Astrocyte of the spinal cord (primary cell): ENCODE measurements at regions not wholly inside any gene's neighbourhood (a gene's known extent, or its start where the extent isn't known, plus 50 kb on each side); places are given as distances from the start of the nearest gene placed in this dataset.
"Not testable (repeated sequence)": the region's sequence is repeated elsewhere in the genome, so short reads cannot be mapped to it uniquely, and the experiment has no call there.

Experiments
- DNase-seq: peaks from one replicate; pipeline ENCODE4 v3.0.0; 2011; ENCODE audit warnings: low read depth, low spot score
- H3K4me3 ChIP-seq: 2 replicates; pipeline ENCODE4 v1.5.1; 2011; ENCODE audit warnings: low read depth, mild to moderate bottlenecking, low read length, moderate library complexity
- in situ Hi-C: cut with HindIII; loops from 2 replicates; pipeline ENCODE4 v1.10.0; 2017; ENCODE audit warnings: low sequenced_read_pairs
- TF ChIP-seq, protein P1 (sequence below): IDR thresholded peaks from 2 replicates; pipeline ENCODE4 v1.5.1; 2012; ENCODE audit warnings: low read depth, mild to moderate bottlenecking, low read length, inconsistent platforms

DNA sequence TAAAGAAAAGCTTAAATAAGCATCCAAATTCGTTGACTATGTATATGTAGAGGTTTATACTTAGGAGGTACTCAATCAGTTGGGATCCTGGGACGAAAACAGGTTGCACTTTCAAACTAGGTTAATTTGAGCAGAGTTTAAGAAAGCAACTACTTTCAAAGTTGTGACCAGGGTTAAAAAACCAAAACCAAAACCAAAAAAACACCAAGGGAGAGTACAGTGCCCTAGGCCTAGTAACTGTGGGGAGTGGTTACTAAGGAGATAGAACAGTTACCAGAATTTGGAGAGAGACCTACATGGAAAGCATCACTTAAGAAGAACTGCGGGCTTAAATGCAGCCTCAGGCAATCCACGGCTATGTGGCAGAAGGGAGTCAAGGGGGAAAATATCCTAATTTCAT, 148.3 kb downstream of the JRKL start:
- no peak for DNase-seq
- H3K4me3 ChIP-seq: no peak overlapping the region
- TF ChIP-seq, protein P1, sequence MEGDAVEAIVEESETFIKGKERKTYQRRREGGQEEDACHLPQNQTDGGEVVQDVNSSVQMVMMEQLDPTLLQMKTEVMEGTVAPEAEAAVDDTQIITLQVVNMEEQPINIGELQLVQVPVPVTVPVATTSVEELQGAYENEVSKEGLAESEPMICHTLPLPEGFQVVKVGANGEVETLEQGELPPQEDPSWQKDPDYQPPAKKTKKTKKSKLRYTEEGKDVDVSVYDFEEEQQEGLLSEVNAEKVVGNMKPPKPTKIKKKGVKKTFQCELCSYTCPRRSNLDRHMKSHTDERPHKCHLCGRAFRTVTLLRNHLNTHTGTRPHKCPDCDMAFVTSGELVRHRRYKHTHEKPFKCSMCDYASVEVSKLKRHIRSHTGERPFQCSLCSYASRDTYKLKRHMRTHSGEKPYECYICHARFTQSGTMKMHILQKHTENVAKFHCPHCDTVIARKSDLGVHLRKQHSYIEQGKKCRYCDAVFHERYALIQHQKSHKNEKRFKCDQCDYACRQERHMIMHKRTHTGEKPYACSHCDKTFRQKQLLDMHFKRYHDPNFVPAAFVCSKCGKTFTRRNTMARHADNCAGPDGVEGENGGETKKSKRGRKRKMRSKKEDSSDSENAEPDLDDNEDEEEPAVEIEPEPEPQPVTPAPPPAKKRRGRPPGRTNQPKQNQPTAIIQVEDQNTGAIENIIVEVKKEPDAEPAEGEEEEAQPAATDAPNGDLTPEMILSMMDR: no peak
- in situ Hi-C loops: no loop called here

DNA sequence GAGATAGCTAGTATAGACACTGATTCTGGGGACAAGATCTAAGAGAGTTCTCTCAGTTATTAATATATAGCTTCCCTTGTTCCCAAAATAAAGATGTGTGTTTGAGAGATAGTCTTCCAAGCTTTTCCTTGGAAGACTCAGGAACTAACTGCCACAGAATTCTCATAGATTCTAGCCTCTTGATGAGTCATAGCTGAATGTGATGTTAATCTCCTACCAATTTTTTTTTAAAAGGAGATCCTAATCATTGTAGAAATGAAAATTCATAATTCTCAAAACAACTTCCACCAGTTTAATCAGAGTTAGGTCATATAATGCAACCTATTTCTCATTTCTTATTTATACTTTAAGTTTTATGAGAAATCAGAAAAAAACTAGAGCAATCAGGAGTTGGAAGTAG, 148.8 kb downstream of the JRKL start:
- TF ChIP-seq, protein P1: no peak
- in situ Hi-C loops: no loop called here
- no peak for DNase-seq
- no peak overlapping the region for H3K4me3 ChIP-seq

DNA sequence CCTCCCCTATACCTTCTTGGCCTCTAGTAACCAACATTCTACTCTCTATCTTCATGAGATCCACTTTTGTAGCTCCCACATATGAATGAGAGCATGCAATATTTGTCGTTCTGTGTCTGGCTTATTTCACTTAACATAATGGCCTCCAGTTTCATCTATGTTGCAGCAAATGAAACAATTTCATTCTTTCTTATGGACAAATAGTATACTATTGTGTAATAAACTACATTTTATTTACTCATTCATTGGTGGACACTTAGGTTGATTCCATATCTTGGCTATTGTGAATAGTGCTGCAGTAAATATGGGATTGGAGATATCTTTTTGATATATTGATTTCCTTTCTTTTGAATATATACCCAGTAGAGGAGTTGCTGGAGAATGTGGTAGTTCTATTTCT, 151.1 kb downstream of the JRKL start:
- no peak for DNase-seq
- TF ChIP-seq, protein P1: no peak
- in situ Hi-C loops: no loop called here
- H3K4me3 ChIP-seq: no peak overlapping the region

DNA sequence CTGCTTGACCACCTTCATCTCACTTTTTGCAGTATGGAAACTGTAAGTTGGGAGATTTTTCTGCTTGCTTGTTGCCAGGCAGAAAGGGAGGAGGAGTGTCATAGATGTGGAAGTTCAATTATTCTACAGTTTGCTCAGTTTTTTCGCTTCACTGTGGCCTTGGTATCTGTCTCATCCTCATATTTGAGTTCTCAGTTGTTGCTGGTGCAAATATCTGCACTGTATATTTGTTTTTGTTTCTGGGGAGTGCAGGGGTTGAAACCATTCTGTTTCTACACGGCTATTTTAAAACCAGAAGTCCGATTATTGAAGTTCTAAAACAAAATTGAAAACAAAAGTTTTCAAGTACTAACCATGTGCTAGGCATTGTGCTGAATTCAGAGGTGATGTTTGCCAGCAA, 153.4 kb downstream of the JRKL start:
- DNase-seq: no peak
- TF ChIP-seq, protein P1: no peak
- in situ Hi-C loops: no loop called here
- H3K4me3 ChIP-seq: no peak overlapping the region

DNA sequence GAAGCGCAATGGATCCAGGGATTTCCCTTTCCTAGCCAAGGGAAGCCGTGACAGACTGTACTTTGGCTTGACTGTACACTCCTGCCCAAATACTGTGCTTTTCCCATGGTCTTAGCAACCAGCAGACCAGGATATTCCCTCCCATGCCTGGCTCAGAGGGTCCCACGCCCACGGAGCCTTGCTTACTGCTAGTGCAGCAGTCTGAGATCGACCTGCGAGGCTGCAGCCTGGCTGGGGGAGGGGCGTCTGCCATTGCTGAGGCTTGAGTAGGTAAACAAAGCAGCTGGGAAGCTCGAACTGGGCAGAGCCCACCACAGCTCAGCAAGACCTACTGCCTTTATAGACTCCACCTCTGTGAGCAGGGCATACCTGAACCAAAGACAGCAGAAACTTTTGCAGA, 155.4 kb downstream of the JRKL start:
- in situ Hi-C loops, H3K4me3 ChIP-seq, DNase-seq: not testable (repeated sequence)

DNA sequence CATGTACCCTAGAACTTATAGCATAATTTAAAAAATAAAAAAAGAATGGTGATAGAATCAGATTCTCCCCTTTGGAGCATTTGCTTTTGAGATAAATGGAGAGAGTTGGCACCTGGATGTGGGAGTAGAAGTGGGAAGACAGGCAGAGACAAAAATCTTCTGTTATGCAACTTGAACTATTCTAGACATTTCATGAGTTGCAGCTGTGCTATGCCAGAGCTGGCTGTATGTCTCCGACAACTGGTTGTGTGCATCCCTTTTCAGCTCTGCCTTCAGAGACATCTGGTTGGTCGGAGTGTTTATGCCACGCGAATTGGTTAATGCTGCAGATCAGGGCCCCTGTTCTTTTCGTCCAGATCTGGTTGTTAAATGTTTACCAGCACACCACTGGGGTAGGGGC, 161.3 kb downstream of the JRKL start:
- H3K4me3 ChIP-seq: no peak overlapping the region
- in situ Hi-C loops: no loop called here
- no peak for DNase-seq
- TF ChIP-seq, protein P1: no peak

DNA sequence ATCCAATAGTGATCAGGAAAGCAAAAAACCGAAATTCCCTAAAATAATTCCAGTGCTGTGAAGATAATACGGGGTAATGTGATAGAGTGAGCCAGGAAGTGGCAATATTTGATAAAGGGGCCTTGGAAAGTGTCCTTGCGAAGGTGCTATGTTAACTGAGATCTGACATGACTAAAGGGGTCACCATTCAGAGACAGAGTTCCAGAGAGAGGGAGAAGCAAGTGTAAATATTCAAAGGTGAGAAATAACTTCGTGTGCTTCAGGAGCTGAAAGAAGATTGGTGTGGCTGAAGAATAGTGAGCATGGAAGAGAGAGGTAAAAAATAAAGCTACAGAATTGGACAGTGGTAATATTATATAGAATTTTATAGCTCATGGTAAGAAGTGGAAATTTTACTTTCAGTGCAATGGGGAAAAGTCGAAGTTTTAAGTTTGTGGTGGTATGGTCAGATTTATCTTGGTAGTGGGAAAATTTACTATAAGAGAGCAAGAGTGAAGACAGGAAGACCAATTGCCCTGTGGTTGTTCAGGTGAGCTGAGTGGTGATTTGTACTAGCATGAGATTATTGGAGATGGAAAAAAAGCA, 164.5 kb downstream of the JRKL start:
- no peak for DNase-seq
- no peak overlapping the region for H3K4me3 ChIP-seq
- in situ Hi-C loops: no loop called here
- TF ChIP-seq, protein P1: no peak

DNA sequence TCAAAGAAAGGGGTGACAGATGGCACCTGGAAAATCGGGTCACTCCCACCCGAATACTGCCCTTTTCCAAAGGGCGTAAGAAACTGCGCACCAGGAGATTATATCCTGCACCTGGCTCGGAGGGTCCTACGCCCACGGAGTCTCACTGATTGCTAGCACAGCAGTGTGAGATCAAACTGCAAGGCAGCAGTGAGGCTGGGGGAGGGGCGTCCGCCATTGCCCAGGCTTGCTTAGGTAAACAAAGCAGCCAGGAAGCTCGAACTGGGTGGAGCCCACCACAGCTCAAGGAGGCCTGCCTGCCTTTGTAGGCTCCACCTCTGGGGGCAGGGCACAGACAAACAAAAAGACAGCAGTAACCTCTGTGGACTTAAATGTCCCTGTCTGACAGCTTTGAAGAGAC, 166.0 kb downstream of the JRKL start:
- DNase-seq, H3K4me3 ChIP-seq, in situ Hi-C loops: not testable (repeated sequence)

DNA sequence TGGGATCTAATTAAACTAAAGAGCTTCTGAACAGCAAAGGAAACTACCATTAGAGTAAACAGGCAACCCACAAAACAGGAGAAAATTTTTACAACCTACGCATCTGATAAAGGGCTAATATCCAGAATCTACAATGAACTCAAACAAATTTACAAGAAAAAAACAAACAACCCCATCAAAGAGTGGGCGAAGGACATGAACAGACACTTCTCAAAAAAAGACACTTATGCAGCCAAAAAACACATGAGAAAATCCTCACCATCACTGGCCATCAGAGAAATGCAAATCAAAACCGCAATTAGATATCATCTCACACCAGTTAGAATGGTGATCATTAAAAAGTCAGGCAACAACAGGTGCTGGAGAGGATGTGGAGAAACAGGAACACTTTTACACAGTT, 170.9 kb downstream of the JRKL start:
- DNase-seq, in situ Hi-C loops, H3K4me3 ChIP-seq: not testable (repeated sequence)
